A673 (cell line): ENCODE measurements at regions not wholly inside any gene's neighbourhood (a gene's known extent, or its start where the extent isn't known, plus 50 kb on each side); places are given as distances from the start of the nearest gene placed in this dataset.

Experiments used
- EZH2 ChIP-seq: fragments of 200-600 bp; sonication (generic); IDR thresholded peaks from 2 replicates; pipeline ENCODE4 v1.6.1; 2017; ENCODE audit warnings: borderline replicate concordance, low read depth, mild to moderate bottlenecking, mixed read lengths, antibody characterized with exemption, low read length; ENCODE audit not compliant: poor library complexity, severe bottlenecking
- TF ChIP-seq, protein P1 (sequence below): fragments of 300-800, 200-600 bp; sonication (generic); conservative IDR thresholded peaks from 2 replicates; pipeline ENCODE4 v1.5.1; 2017; ENCODE audit warnings: low read depth, mild to moderate bottlenecking, antibody characterized with exemption, low read length, moderate library complexity, mixed read lengths

DNA sequence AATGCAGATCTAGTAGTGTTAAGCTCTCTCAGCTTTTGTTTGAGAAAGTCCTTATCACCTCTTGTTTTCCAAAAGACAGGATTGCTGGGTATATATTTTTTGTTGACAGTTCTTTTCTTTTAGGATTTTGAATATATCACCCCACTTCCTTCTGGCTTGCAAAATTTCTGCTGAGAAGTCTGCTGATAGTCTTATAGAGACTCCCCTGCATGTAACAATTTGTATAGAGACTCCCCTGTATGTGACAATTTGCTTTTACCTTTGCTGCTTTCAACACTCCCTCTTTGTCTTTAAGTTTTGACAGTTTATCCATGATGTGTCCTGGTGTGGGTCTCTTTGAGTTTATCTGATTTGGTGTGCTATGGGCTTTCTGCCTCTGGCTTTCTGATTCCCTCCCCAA lies 115.0 kb upstream of the CCDC85A start:
- TF ChIP-seq, protein P1, sequence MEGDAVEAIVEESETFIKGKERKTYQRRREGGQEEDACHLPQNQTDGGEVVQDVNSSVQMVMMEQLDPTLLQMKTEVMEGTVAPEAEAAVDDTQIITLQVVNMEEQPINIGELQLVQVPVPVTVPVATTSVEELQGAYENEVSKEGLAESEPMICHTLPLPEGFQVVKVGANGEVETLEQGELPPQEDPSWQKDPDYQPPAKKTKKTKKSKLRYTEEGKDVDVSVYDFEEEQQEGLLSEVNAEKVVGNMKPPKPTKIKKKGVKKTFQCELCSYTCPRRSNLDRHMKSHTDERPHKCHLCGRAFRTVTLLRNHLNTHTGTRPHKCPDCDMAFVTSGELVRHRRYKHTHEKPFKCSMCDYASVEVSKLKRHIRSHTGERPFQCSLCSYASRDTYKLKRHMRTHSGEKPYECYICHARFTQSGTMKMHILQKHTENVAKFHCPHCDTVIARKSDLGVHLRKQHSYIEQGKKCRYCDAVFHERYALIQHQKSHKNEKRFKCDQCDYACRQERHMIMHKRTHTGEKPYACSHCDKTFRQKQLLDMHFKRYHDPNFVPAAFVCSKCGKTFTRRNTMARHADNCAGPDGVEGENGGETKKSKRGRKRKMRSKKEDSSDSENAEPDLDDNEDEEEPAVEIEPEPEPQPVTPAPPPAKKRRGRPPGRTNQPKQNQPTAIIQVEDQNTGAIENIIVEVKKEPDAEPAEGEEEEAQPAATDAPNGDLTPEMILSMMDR, result no peak
- TF ChIP-seq EZH2, result no peak
